AG04449 (cell line): ENCODE measurements at regions not wholly inside any gene's neighbourhood (a gene's known extent, or its start where the extent isn't known, plus 50 kb on each side); places are given as distances from the start of the nearest gene placed in this dataset.
A peak's percentile ranks its signal among the peaks of the same experiment; 100 is the strongest.

Experiments
- CTCF ChIA-PET: fragments of 350-600 bp; formaldehyde crosslinking; extraction: SDS; loops from one replicate; lab custom pipeline; 2021; ENCODE audit warnings: antibody characterized with exemption; lab: Yijun Ruan, JAX
- POLR2A ChIA-PET: fragments of 400-600, 350-600 bp; formaldehyde crosslinking; extraction: SDS; loops from one replicate; lab custom pipeline; 2020; ENCODE audit warnings: antibody characterized with exemption, inconsistent platforms; lab: Yijun Ruan, JAX
- DNase-seq: peaks from one replicate; pipeline ENCODE4 v3.0.0-alpha.2; 2010; ENCODE audit warnings: low read depth, low spot score
- H3K4me3 ChIP-seq: 2 replicates; pipeline ENCODE4 v1.5.1; 2011; ENCODE audit warnings: low read depth, mild to moderate bottlenecking, control low read depth, low read length
- TF ChIP-seq, protein P1 (sequence below): IDR thresholded peaks from one replicate; pipeline ENCODE4 v1.5.1; 2011; ENCODE audit warnings: mild to moderate bottlenecking, moderate library complexity, low read length, control low read depth, inconsistent platforms; ENCODE audit not compliant: insufficient read depth; ENCODE audit errors: missing control alignments

DNA sequence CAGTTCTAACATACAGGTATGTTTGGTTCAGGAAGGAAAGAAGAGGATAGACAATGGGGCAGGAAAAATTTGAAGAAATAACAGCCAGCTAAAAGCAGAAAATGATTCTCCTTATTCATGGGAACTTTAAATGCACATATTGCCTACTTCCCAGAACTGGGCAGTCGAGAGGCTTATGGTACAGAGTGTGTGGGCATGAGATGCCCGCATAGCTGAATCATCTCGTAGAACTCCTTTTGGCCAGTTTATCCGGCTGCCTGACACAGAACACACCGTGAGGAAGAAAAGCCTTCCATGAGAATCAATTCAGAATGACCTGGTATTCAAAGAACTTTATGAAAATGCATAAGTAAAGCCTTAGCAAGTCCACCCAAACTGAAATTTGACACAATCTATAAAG is 471.6 kb downstream of the SH2D4B start:
- POLR2A ChIA-PET = no interaction called here
- CTCF ChIA-PET = no interaction called here
- H3K4me3 ChIP-seq = no peak overlapping the region
- TF ChIP-seq, protein P1, sequence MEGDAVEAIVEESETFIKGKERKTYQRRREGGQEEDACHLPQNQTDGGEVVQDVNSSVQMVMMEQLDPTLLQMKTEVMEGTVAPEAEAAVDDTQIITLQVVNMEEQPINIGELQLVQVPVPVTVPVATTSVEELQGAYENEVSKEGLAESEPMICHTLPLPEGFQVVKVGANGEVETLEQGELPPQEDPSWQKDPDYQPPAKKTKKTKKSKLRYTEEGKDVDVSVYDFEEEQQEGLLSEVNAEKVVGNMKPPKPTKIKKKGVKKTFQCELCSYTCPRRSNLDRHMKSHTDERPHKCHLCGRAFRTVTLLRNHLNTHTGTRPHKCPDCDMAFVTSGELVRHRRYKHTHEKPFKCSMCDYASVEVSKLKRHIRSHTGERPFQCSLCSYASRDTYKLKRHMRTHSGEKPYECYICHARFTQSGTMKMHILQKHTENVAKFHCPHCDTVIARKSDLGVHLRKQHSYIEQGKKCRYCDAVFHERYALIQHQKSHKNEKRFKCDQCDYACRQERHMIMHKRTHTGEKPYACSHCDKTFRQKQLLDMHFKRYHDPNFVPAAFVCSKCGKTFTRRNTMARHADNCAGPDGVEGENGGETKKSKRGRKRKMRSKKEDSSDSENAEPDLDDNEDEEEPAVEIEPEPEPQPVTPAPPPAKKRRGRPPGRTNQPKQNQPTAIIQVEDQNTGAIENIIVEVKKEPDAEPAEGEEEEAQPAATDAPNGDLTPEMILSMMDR = no peak
- DNase-seq = no peak

DNA sequence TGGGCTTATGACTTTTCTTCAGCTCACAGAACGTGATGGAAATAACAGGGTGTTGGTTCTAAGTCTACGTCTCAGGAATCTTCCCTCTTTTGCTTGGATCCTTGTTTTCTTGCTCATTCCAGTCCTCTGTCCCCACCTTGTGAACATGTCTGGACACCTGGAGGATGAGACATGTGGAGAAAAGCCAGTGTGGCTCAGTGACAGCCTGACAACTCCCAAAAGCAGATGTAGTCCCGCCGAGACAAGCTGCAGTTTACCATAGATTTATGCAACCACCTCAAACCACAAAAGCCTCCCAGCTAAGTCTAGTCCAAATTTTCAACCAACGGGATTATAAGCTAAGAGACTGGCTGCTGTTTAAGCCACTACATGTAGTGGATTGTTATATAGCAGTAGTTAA is 476.1 kb downstream of the SH2D4B start:
- DNase-seq = no peak
- TF ChIP-seq, protein P1 = no peak
- H3K4me3 ChIP-seq = no peak overlapping the region
- ChIA-PET CTCF (no interaction called here), POLR2A (interaction anchor here (0.6 kb wide), 1 partner anchor 561 kb away, joined by 4 read pairs; no protein-coding TSS in a partner anchor)

DNA sequence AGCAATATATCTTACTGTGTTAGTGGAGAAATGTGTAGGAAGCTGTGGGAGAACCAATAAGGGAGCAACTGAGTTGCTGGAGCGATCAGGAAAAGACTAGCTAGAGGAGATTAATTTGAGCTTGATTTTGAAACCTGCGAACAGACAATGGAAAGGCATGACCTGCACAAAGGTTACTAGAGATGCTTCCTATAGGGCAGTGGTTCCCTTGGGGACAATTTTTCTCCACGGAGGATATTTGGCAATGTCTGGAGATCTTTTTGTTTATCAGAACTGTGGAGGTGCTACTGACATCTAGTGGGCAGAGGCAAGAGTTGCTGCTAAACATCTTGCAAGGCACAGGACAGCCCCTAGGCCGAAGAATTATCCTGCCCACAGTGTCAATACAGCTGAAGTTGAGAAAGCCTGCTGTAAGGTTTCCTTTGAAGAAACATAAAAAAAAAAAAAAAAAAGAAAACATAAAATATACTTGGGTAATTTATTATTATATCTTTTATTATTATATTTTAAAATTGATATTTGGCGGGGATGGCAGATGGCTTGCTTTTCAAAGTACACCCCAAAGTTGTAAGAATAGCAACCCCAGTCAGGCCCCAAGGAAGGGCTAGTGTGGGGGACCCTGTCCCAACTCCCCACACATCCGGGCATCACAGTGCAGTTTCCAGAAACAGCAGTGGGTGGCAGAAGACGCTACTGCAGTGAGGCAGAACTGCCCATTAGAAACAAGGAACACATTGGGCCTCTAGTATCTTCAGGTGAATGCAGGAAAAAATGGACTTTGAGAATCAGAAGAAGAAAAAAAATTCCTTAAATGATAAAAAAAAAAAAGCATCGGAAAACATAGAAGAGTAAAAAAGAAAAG is 481.6 kb downstream of the SH2D4B start:
- POLR2A ChIA-PET = no interaction called here
- CTCF ChIA-PET = interaction anchor here (0.9 to 1.7 kb wide), 6 partner anchors 9 to 639 kb away, joined by 3 to 9 read pairs (median 4); no protein-coding TSS in a partner anchor
- no peak overlapping the region for H3K4me3 ChIP-seq
- DNase-seq = no peak
- TF ChIP-seq, protein P1 = peak; percentile 41

DNA sequence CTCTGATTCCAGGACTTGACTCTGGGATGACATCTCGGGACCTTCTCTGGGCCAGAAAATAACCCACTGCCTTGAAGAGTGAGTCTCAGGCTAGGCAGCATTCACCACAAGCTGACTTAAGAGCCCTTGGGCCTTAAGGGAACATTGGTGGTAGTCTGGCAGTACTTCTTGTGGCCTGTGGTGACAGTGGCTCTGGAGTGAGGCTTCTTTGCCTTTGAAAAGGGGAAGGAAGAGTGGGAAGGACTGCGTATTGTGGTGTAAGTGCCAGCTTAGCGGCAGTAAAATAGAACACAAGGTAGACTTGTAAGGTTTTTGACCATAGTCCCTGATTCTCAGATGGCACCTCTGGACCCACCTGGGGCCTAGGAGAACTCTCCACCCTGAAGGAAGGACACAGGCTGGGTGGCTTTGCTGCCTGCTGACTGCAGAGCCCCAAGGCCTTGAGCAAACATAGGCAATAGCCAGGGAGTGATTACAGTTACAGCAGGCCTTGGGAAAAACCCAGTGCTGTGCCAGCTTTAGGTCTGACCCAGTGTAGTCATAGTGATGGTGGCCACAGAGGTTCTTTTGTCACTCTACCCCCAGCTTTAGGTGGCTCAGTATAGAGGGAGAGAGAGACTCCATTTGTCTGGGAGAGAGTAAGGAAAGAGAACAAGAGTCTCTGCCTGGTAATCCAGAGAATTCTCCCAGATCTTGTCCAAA is 483.9 kb downstream of the SH2D4B start:
- POLR2A ChIA-PET = no interaction called here
- CTCF ChIA-PET = no interaction called here
- TF ChIP-seq, protein P1 = no peak
- no peak for DNase-seq
- H3K4me3 ChIP-seq = no peak overlapping the region

DNA sequence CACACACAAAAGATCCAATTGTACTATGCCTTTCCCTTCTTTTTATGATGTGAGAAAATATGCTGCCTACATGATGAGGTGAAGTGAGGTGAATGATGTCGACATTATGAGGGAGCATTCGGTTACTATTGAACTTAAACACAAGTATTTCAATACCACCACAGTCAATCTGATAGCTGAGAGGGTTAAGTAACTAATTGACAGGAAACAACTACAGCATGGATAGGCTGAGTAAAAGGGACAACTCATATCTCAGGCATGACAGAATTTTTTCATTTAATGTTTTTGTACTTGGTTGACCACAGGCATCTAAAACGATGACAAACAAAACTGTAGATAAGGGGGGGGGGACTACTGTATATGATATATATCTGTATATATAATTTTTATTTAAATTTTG is 488.9 kb downstream of the SH2D4B start:
- TF ChIP-seq, protein P1 = no peak
- ChIA-PET CTCF (no interaction called here), POLR2A (no interaction called here)
- H3K4me3 ChIP-seq = no peak overlapping the region
- DNase-seq = no peak

DNA sequence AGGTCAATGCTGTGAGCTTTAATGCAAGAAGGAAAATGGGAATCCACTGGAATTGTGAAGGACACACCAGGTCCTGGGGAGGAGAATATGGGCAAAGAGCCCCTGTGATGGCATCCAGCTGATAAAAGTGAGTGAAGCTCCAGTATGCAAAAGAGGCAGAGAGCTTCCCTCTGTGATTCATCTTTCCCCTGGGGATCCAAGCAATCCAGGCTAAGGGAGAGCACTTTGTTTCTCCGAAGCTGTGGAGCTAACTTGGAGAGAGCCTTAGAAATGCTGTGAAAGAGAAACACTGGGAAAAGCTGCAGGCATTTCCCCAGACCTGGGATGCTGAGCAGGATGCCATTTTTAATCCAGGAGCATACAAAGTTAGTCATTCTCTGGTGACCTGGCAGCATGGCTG is 489.5 kb downstream of the SH2D4B start:
- H3K4me3 ChIP-seq = no peak overlapping the region
- TF ChIP-seq, protein P1 = no peak
- DNase-seq = no peak
- POLR2A ChIA-PET = no interaction called here
- CTCF ChIA-PET = no interaction called here
